ENCODE measurements at regions not wholly inside any gene's neighbourhood (a gene's known extent, or its start where the extent isn't known, plus 50 kb on each side); places are given as distances from the start of the nearest gene placed in this dataset.

GRCh38 chr12:107574691-107575090 is 110.9 kb upstream of the PWP1 start:
- ChIA-PET CTCF (ENCODE audit: low intra/inter-chr PET ratio) (no interaction called here), POLR2A (no interaction called here)
- Histone ChIP-seq H3K36me3 (ENCODE audit: control insufficient read depth, insufficient read depth, low read length) (no peaks in the 10 kb centered on the region), H2AFZ (ENCODE audit: low read depth, low read length) (no peak overlapping the region), H3K9ac (ENCODE audit: insufficient read depth in 1 of 2, low read depth in 2 of 2, low read length in 2 of 2) (no peak overlapping the region), H3K4me3 (no peak overlapping the region), H3K79me2 (ENCODE audit: control insufficient read depth, insufficient read depth, low read length) (no peaks in the 10 kb centered on the region), H3K27ac (ENCODE audit: extremely low read depth, low read depth, low read length) (no peak overlapping the region), H4K20me1 (replicated peaks; ENCODE audit: control insufficient read depth, insufficient read depth, low read length) (no peaks in the 10 kb centered on the region; the same call in 1 of the 2 replicates), H3K9me1 (ENCODE audit: control insufficient read depth, insufficient read depth, low read length) (no peaks in the 10 kb centered on the region), H3K4me1 (replicated peaks in 1 of 2; ENCODE audit: control insufficient read depth in 2 of 2, insufficient read depth in 2 of 2, low read length in 2 of 2) (no peaks in the 10 kb centered on the region), H3K4me2 (ENCODE audit: insufficient read depth, low read length) (no peak overlapping the region), H3K9me3 (replicated peaks; ENCODE audit: control insufficient read depth, insufficient read depth, low read depth, low read length) (no peaks in the 10 kb centered on the region), H3K27me3 (ENCODE audit: control insufficient read depth in 2 of 2, insufficient read depth in 2 of 2, low read length in 2 of 2) (peaks cover 0 to 10% of the 10 kb centered on the region in 2 experiments; a peak in 3 of 5 replicates)
- no peak for FAIRE-seq
- WGBS (ENCODE audit: insufficient coverage, low coverage, missing lambda C conversion rate), result 0% methylated on average over 4 of the region's 4 CpGs
- no peak for ATAC-seq
- DNase-seq (ENCODE audit: extremely low read depth in 1 of 4, low spot score in 3 of 4), result no peak
- TF ChIP-seq ZFP36 (IDR thresholded peaks at IDR 0.05; ENCODE audit: low read depth, low read length, partially characterized antibody), result no peak
- no peak for TF ChIP-seq ZNF134 (CRISPR knock-in tag; conservative IDR thresholded peaks at IDR 0.05)
- TF ChIP-seq EGR1 (conservative IDR thresholded peaks at IDR 0.05), result no peak
- no peak for TF ChIP-seq NFYB (IDR thresholded peaks at IDR 0.05; ENCODE audit: extremely low read depth, insufficient read length)
- TF ChIP-seq PHB2 (IDR thresholded peaks at IDR 0.05; ENCODE audit: low read depth), result no peak
- TF ChIP-seq CBX8 (IDR thresholded peaks at IDR 0.05; ENCODE audit: borderline replicate concordance, extremely low read depth, low read depth, low read length, poor library complexity, severe bottlenecking), result no peak
- TF ChIP-seq SP2 (IDR thresholded peaks at IDR 0.05; ENCODE audit: extremely low read depth, low read depth, low read length, poor library complexity, severe bottlenecking), result no peak
- TF ChIP-seq TEAD1 (CRISPR knock-in tag; IDR thresholded peaks at IDR 0.05), result no peak
- TF ChIP-seq C11orf30 (IDR thresholded peaks at IDR 0.05; ENCODE audit: low read depth), result no peak
- TF ChIP-seq CHD4 (IDR thresholded peaks at IDR 0.05; ENCODE audit: insufficient read depth, insufficient replicate concordance, low read depth, low read length, poor library complexity, severe bottlenecking), result no peak
- TF ChIP-seq ARHGAP35 (IDR thresholded peaks at IDR 0.05; ENCODE audit: partially characterized antibody), result no peak
- TF ChIP-seq ZBTB1 (CRISPR knock-in tag; IDR thresholded peaks at IDR 0.05; ENCODE audit: borderline replicate concordance, low read depth), result no peak
- TF ChIP-seq POLR2B (IDR thresholded peaks at IDR 0.05; ENCODE audit: low read depth, partially characterized antibody), result no peak
- no peak for TF ChIP-seq RBFOX2 (IDR thresholded peaks at IDR 0.05; ENCODE audit: low read depth, low read length)
- no peak for TF ChIP-seq SPI1 (IDR thresholded peaks at IDR 0.05; ENCODE audit: borderline replicate concordance, low read depth, low read length)
- no peak for TF ChIP-seq STAG1 (CRISPR knock-in tag; IDR thresholded peaks at IDR 0.05; ENCODE audit: borderline replicate concordance)
- no peak for TF ChIP-seq HMG20A (CRISPR knock-in tag; conservative IDR thresholded peaks at IDR 0.05)
- TF ChIP-seq ZBTB9 (CRISPR knock-in tag; IDR thresholded peaks at IDR 0.05), result no peak
- no TSS peak for BruUV-seq (replicated peaks)
- in situ Hi-C loops (cut with MboI), result no loop called here
- intact Hi-C loops (cut with micrococcal nuclease), result no loop called here
